Mucosa of gallbladder (tissue), 1 donor: ENCODE measurements at regions not wholly inside any gene's neighbourhood (a gene's known extent, or its start where the extent isn't known, plus 50 kb on each side); places are given as distances from the start of the nearest gene placed in this dataset.
"Not testable (repeated sequence)": the region's sequence is repeated elsewhere in the genome, so short reads cannot be mapped to it uniquely, and the experiment has no call there.

Source experiments
- DNase-seq: peaks from one replicate; pipeline ENCODE4 v3.0.0-alpha.2; 2020; ENCODE audit warnings: low spot score
- donor health status: DM: no; HTN: no; CAD: no.

- no peak for DNase-seq
These were observed 60.5 kb upstream of the PITX1 start for GRCh38 chr5:135094339-135095051.

- not testable (repeated sequence) for DNase-seq
These were observed 59.5 kb upstream of the PITX1 start for GRCh38 chr5:135093483-135093882.

DNA sequence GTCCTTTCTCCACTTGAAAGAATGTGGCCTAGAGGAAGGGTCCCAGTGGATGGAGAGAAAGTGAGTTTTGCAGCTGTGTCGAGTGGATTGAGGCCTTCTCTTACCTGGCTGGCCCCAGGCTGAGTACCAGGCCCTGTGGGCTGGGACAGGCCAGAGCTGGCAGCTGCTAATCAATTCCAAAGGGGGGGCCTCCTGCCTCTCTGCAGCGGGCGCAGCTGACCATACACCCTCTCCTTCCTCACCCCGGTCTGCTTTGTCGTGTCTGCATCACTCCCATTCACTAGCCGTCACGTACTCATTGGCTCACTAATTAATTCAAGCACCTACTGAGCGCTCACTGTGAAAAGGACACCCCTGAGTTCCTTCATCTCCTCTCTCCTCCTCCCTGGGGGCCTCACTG is 58.4 kb upstream of the PITX1 start:
- no peak for DNase-seq

- no peak for DNase-seq
These were observed 57.3 kb upstream of the PITX1 start for GRCh38 chr5:135091286-135091685.

GRCh38 chr5:135089912-135090311 is 55.9 kb upstream of the PITX1 start:
- DNase-seq, result no peak

DNA sequence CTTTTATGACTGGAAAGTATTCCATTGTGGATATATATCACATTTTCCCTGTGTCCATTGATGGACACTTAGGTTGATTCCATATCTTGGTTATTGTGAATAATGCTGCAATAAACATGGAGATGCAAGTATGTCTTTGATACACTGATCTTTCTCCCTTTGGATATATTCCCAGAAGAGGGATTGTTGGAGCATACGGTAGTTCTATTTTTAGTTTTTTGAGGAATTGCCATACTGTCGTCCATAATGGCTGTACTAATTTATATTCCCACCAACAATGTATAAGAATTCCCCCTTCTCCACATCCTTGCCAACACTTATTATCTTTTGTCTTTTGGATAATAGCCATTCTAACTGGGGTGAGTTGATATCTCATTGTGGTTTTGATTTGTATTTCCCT is 54.9 kb upstream of the PITX1 start:
- no peak for DNase-seq

- DNase-seq, result no peak
These were observed 53.9 kb upstream of the PITX1 start for GRCh38 chr5:135087950-135088349.

- no peak for DNase-seq
These were observed 52.1 kb upstream of the PITX1 start for GRCh38 chr5:135085936-135086725.

DNA sequence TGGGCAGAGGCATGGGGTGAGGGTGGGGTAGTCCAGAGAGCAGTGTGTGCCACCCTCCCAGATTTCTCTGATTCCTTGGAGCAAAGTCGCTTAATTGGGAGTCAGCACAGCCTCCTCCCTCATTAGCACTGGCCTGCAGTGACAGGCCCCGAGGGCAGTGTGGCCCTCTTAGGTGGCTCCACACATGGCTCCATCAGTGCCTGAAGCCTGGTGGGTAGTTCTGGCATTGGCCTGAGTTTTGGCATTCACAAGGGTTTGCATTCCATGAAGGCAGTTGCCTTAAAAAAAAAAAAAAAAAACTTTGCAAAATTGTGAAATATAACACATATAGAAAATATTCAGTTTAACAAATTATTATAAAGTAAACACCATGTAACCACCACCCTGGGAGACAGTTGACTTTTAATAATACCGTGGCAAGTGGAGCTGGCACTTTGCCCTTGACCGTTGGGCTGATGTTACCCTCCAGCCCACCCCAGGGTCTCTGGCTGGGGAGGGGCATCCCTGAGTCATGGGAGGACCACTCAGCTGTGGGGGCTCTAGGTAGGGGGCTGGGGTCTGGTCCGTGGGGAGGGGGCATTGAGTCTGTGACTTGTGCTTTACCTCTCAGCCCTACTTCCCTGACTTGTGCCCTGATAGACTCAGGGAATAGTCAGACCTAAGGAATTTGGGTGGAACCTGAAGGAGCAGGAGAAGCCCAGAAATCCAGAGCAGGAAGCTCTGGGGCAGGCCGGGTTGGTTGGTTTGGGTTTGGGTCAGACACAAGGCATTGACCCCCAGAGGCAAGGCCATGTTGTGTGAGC is 51.3 kb upstream of the PITX1 start:
- DNase-seq, result no peak
